ENCODE measurements at regions not wholly inside any gene's neighbourhood (a gene's known extent, or its start where the extent isn't known, plus 50 kb on each side); places are given as distances from the start of the nearest gene placed in this dataset.

GRCh38 chr1:178627037-178627436 lies 98.0 kb upstream of the RALGPS2 start:
- H3K27ac ChIP-seq (ENCODE audit: low read length) = no peak overlapping the region
- H3K9me3 ChIP-seq (ENCODE audit: control insufficient read depth in 1 of 2, low read length in 2 of 2) = no peaks in the 10 kb centered on the region
- H3K27me3 ChIP-seq (ENCODE audit: low read depth, low read length) = no peaks in the 10 kb centered on the region
- peaks cover 0 to 5% of the 10 kb centered on the region in 2 donors for H3K4me1 ChIP-seq (ENCODE audit: control insufficient read depth in 1 of 2, insufficient read depth in 2 of 2, low read length in 2 of 2)
- H3K4me3 ChIP-seq (ENCODE audit: low read depth in 1 of 2, low read length in 2 of 2) = no peak overlapping the region
- no peaks in the 10 kb centered on the region for H3K36me3 ChIP-seq (ENCODE audit: control insufficient read depth in 1 of 2, insufficient read depth in 2 of 2, low read length in 2 of 2)

GRCh38 chr1:178628637-178629251 lies 96.3 kb upstream of the RALGPS2 start:
- Histone ChIP-seq H3K27ac (ENCODE audit: low read length) (no peak overlapping the region), H3K27me3 (ENCODE audit: low read depth, low read length) (no peaks in the 10 kb centered on the region)

GRCh38 chr1:178629252-178630154 lies 95.5 kb upstream of the RALGPS2 start:
- H3K27ac ChIP-seq (ENCODE audit: low read length) = peak overlapping the region; percentile 54
- no peaks in the 10 kb centered on the region for H3K27me3 ChIP-seq (ENCODE audit: low read depth, low read length)
- H3K36me3 ChIP-seq (ENCODE audit: control insufficient read depth in 1 of 2, insufficient read depth in 2 of 2, low read length in 2 of 2) = no peaks in the 10 kb centered on the region
- H3K4me1 ChIP-seq (ENCODE audit: control insufficient read depth in 1 of 2, insufficient read depth in 2 of 2, low read length in 2 of 2) = peaks cover 0 to 5% of the 10 kb centered on the region in 2 donors
- H3K4me3 ChIP-seq (ENCODE audit: low read depth in 1 of 2, low read length in 2 of 2) = no peak overlapping the region
- H3K9me3 ChIP-seq (ENCODE audit: control insufficient read depth in 1 of 2, low read length in 2 of 2) = no peaks in the 10 kb centered on the region

More at GRCh38 chr1:178628637-178629251, 96.3 kb upstream of the RALGPS2 start:
- Histone ChIP-seq H3K36me3 (ENCODE audit: control insufficient read depth in 1 of 2, insufficient read depth in 2 of 2, low read length in 2 of 2) (no peaks in the 10 kb centered on the region), H3K4me1 (ENCODE audit: control insufficient read depth in 1 of 2, insufficient read depth in 2 of 2, low read length in 2 of 2) (peaks cover 0 to 5% of the 10 kb centered on the region in 2 donors), H3K9me3 (ENCODE audit: control insufficient read depth in 1 of 2, low read length in 2 of 2) (no peaks in the 10 kb centered on the region), H3K4me3 (ENCODE audit: low read depth in 1 of 2, low read length in 2 of 2) (no peak overlapping the region)

GRCh38 chr1:178630417-178630816 lies 94.6 kb upstream of the RALGPS2 start:
- Histone ChIP-seq H3K4me1 (ENCODE audit: control insufficient read depth in 1 of 2, insufficient read depth in 2 of 2, low read length in 2 of 2) (peaks cover 0 to 5% of the 10 kb centered on the region in 2 donors), H3K9me3 (ENCODE audit: control insufficient read depth in 1 of 2, low read length in 2 of 2) (no peaks in the 10 kb centered on the region), H3K4me3 (ENCODE audit: low read depth in 1 of 2, low read length in 2 of 2) (no peak overlapping the region), H3K27me3 (ENCODE audit: low read depth, low read length) (no peaks in the 10 kb centered on the region), H3K36me3 (ENCODE audit: control insufficient read depth in 1 of 2, insufficient read depth in 2 of 2, low read length in 2 of 2) (no peaks in the 10 kb centered on the region), H3K27ac (ENCODE audit: low read length) (no peak overlapping the region)

- H3K4me1 ChIP-seq (ENCODE audit: control insufficient read depth in 1 of 2, insufficient read depth in 2 of 2, low read length in 2 of 2) = peaks cover 0 to 5% of the 10 kb centered on the region in 2 donors
- H3K36me3 ChIP-seq (ENCODE audit: control insufficient read depth in 1 of 2, insufficient read depth in 2 of 2, low read length in 2 of 2) = no peaks in the 10 kb centered on the region
- H3K9me3 ChIP-seq (ENCODE audit: control insufficient read depth in 1 of 2, low read length in 2 of 2) = no peaks in the 10 kb centered on the region
- no peak overlapping the region for H3K4me3 ChIP-seq (ENCODE audit: low read depth in 1 of 2, low read length in 2 of 2)
- H3K27ac ChIP-seq (ENCODE audit: low read length) = peak overlapping the region; percentile 67
- H3K27me3 ChIP-seq (ENCODE audit: low read depth, low read length) = no peaks in the 10 kb centered on the region
Observed at GRCh38 chr1:178632653-178633052, 92.4 kb upstream of the RALGPS2 start.

GRCh38 chr1:178633056-178633455 lies 92.0 kb upstream of the RALGPS2 start:
- Histone ChIP-seq H3K27ac (ENCODE audit: low read length) (peak overlapping the region; percentile 67), H3K27me3 (ENCODE audit: low read depth, low read length) (no peaks in the 10 kb centered on the region), H3K4me3 (ENCODE audit: low read depth in 1 of 2, low read length in 2 of 2) (no peak overlapping the region)

GRCh38 chr1:178634445-178634844 lies 90.6 kb upstream of the RALGPS2 start:
- Histone ChIP-seq H3K27ac (ENCODE audit: low read length) (no peak overlapping the region), H3K4me1 (ENCODE audit: control insufficient read depth in 1 of 2, insufficient read depth in 2 of 2, low read length in 2 of 2) (no peaks in the 10 kb centered on the region), H3K9me3 (ENCODE audit: control insufficient read depth in 1 of 2, low read length in 2 of 2) (no peaks in the 10 kb centered on the region), H3K27me3 (ENCODE audit: low read depth, low read length) (no peaks in the 10 kb centered on the region), H3K4me3 (ENCODE audit: low read depth in 1 of 2, low read length in 2 of 2) (no peak overlapping the region), H3K36me3 (ENCODE audit: control insufficient read depth in 1 of 2, insufficient read depth in 2 of 2, low read length in 2 of 2) (no peaks in the 10 kb centered on the region)

More at GRCh38 chr1:178633056-178633455, 92.0 kb upstream of the RALGPS2 start:
- no peaks in the 10 kb centered on the region for H3K36me3 ChIP-seq (ENCODE audit: control insufficient read depth in 1 of 2, insufficient read depth in 2 of 2, low read length in 2 of 2)
- peaks cover 0 to 5% of the 10 kb centered on the region in 2 donors for H3K4me1 ChIP-seq (ENCODE audit: control insufficient read depth in 1 of 2, insufficient read depth in 2 of 2, low read length in 2 of 2)
- H3K9me3 ChIP-seq (ENCODE audit: control insufficient read depth in 1 of 2, low read length in 2 of 2) = no peaks in the 10 kb centered on the region

- H3K9me3 ChIP-seq (ENCODE audit: control insufficient read depth in 1 of 2, low read length in 2 of 2) = no peaks in the 10 kb centered on the region
- H3K27me3 ChIP-seq (ENCODE audit: low read depth, low read length) = no peaks in the 10 kb centered on the region
- H3K27ac ChIP-seq (ENCODE audit: low read length) = no peak overlapping the region
- no peaks in the 10 kb centered on the region for H3K36me3 ChIP-seq (ENCODE audit: control insufficient read depth in 1 of 2, insufficient read depth in 2 of 2, low read length in 2 of 2)
- no peak overlapping the region for H3K4me3 ChIP-seq (ENCODE audit: low read depth in 1 of 2, low read length in 2 of 2)
- peaks cover 0 to 1% of the 10 kb centered on the region in 2 donors for H3K4me1 ChIP-seq (ENCODE audit: control insufficient read depth in 1 of 2, insufficient read depth in 2 of 2, low read length in 2 of 2)
Observed at GRCh38 chr1:178637841-178638240, 87.2 kb upstream of the RALGPS2 start.

- Histone ChIP-seq H3K9me3 (ENCODE audit: control insufficient read depth in 1 of 2, low read length in 2 of 2) (no peaks in the 10 kb centered on the region), H3K4me1 (ENCODE audit: control insufficient read depth in 1 of 2, insufficient read depth in 2 of 2, low read length in 2 of 2) (peaks cover 0 to 8% of the 10 kb centered on the region in 2 donors), H3K27ac (ENCODE audit: low read length) (no peak overlapping the region)
Observed at GRCh38 chr1:178639326-178639725, 85.7 kb upstream of the RALGPS2 start.

GRCh38 chr1:178642282-178642681 lies 82.8 kb upstream of the RALGPS2 start:
- Histone ChIP-seq H3K27ac (ENCODE audit: low read length) (no peak overlapping the region), H3K27me3 (ENCODE audit: low read depth, low read length) (no peaks in the 10 kb centered on the region), H3K36me3 (ENCODE audit: control insufficient read depth in 1 of 2, insufficient read depth in 2 of 2, low read length in 2 of 2) (no peaks in the 10 kb centered on the region)

More at GRCh38 chr1:178639326-178639725, 85.7 kb upstream of the RALGPS2 start:
- Histone ChIP-seq H3K27me3 (ENCODE audit: low read depth, low read length) (no peaks in the 10 kb centered on the region), H3K4me3 (ENCODE audit: low read depth in 1 of 2, low read length in 2 of 2) (no peak overlapping the region), H3K36me3 (ENCODE audit: control insufficient read depth in 1 of 2, insufficient read depth in 2 of 2, low read length in 2 of 2) (no peaks in the 10 kb centered on the region)

GRCh38 chr1:178643349-178643748 lies 81.7 kb upstream of the RALGPS2 start:
- H3K36me3 ChIP-seq (ENCODE audit: control insufficient read depth in 1 of 2, insufficient read depth in 2 of 2, low read length in 2 of 2) = no peaks in the 10 kb centered on the region
- H3K9me3 ChIP-seq (ENCODE audit: control insufficient read depth in 1 of 2, low read length in 2 of 2) = no peaks in the 10 kb centered on the region
- H3K4me3 ChIP-seq (ENCODE audit: low read depth in 1 of 2, low read length in 2 of 2) = no peak overlapping the region
- peaks cover 0 to 12% of the 10 kb centered on the region in 2 donors for H3K4me1 ChIP-seq (ENCODE audit: control insufficient read depth in 1 of 2, insufficient read depth in 2 of 2, low read length in 2 of 2)
- H3K27ac ChIP-seq (ENCODE audit: low read length) = no peak overlapping the region
- no peaks in the 10 kb centered on the region for H3K27me3 ChIP-seq (ENCODE audit: low read depth, low read length)

More at GRCh38 chr1:178642282-178642681, 82.8 kb upstream of the RALGPS2 start:
- H3K4me3 ChIP-seq (ENCODE audit: low read depth in 1 of 2, low read length in 2 of 2) = no peak overlapping the region
- H3K4me1 ChIP-seq (ENCODE audit: control insufficient read depth in 1 of 2, insufficient read depth in 2 of 2, low read length in 2 of 2) = peaks cover 0 to 12% of the 10 kb centered on the region in 2 donors
- no peaks in the 10 kb centered on the region for H3K9me3 ChIP-seq (ENCODE audit: control insufficient read depth in 1 of 2, low read length in 2 of 2)
